ENCODE measurements at regions not wholly inside any gene's neighbourhood (a gene's known extent, or its start where the extent isn't known, plus 50 kb on each side); places are given as distances from the start of the nearest gene placed in this dataset.

GRCh38 chr2:34827398-34827797, 1228.3 kb upstream of the FAM98A start:
- TF ChIP-seq, protein P1, sequence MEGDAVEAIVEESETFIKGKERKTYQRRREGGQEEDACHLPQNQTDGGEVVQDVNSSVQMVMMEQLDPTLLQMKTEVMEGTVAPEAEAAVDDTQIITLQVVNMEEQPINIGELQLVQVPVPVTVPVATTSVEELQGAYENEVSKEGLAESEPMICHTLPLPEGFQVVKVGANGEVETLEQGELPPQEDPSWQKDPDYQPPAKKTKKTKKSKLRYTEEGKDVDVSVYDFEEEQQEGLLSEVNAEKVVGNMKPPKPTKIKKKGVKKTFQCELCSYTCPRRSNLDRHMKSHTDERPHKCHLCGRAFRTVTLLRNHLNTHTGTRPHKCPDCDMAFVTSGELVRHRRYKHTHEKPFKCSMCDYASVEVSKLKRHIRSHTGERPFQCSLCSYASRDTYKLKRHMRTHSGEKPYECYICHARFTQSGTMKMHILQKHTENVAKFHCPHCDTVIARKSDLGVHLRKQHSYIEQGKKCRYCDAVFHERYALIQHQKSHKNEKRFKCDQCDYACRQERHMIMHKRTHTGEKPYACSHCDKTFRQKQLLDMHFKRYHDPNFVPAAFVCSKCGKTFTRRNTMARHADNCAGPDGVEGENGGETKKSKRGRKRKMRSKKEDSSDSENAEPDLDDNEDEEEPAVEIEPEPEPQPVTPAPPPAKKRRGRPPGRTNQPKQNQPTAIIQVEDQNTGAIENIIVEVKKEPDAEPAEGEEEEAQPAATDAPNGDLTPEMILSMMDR (IDR thresholded peaks at IDR 0.05; ENCODE audit: insufficient read depth, low read length): no peak
- no peak for TF ChIP-seq GABPA (IDR thresholded peaks at IDR 0.05; ENCODE audit: low read depth)

All from HL-60 (cell line).